ENCODE measurements at regions not wholly inside any gene's neighbourhood (a gene's known extent, or its start where the extent isn't known, plus 50 kb on each side); places are given as distances from the start of the nearest gene placed in this dataset.

DNA sequence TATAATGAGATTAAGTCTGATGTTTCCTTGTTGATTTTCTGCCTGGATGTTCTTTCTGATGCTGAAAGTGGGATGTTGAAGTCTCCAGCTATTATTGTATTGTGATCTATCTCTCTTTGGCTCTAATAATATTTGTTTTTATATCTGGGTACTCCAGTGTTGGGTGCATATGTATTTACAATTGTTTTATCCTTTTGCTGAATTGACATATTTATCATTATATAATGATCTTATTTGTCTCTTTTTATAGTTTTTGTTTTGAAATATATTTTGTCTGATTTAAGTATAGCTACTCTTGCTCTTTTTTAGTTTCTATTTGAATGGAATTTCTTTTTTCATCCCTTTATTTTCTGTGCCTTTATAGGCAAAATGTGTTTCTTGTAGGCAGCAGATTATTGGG, 522.2 kb upstream of the NEGR1 start:
- DNase-seq (ENCODE audit: low spot score): no peak
- Histone ChIP-seq H3K27ac (no peak overlapping the region), H3K4me1 (ENCODE audit: control insufficient read depth in 1 of 2, low read depth in 2 of 2) (no peaks in the 10 kb centered on the region), H3K4me3 (no peak overlapping the region), H3K36me3 (no peaks in the 10 kb centered on the region), H3K27me3 (replicated peaks; ENCODE audit: insufficient read depth) (no peaks in the 10 kb centered on the region), H3K9me3 (peaks cover 4% of the 10 kb centered on the region)
- no peak for ATAC-seq (ENCODE audit: insufficient number of reproducible peaks, low FRiP score, low read depth)
- TF ChIP-seq, protein P1, sequence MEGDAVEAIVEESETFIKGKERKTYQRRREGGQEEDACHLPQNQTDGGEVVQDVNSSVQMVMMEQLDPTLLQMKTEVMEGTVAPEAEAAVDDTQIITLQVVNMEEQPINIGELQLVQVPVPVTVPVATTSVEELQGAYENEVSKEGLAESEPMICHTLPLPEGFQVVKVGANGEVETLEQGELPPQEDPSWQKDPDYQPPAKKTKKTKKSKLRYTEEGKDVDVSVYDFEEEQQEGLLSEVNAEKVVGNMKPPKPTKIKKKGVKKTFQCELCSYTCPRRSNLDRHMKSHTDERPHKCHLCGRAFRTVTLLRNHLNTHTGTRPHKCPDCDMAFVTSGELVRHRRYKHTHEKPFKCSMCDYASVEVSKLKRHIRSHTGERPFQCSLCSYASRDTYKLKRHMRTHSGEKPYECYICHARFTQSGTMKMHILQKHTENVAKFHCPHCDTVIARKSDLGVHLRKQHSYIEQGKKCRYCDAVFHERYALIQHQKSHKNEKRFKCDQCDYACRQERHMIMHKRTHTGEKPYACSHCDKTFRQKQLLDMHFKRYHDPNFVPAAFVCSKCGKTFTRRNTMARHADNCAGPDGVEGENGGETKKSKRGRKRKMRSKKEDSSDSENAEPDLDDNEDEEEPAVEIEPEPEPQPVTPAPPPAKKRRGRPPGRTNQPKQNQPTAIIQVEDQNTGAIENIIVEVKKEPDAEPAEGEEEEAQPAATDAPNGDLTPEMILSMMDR (IDR thresholded peaks at IDR 0.05): no peak

DNA sequence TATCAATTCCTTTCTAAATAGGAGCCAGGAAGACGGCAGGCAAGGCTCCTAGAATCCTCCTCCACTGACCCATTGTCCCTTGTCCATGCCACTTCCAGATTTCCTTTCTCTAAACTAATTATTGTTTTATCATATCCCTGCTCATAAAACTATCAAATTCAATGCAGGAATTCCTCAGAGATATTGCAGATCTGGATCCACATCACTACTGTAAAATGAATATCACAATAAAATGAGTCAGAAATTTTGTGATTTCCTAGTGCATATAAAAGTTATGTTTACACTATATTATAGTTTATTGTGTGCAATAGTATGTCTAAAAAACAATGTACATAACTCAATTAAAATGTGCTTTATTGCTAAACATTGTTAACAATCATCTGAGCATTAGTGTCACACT, 498.7 kb upstream of the NEGR1 start:
- peaks cover 4% of the 10 kb centered on the region for H3K9me3 ChIP-seq
- DNase-seq (ENCODE audit: low spot score): no peak
- no peak overlapping the region for H3K4me3 ChIP-seq
- H3K36me3 ChIP-seq: no peaks in the 10 kb centered on the region
- peaks cover 4 to 14% of the 10 kb centered on the region in 2 donors for H3K4me1 ChIP-seq (ENCODE audit: control insufficient read depth in 1 of 2, low read depth in 2 of 2)
- no peak for ATAC-seq (ENCODE audit: insufficient number of reproducible peaks, low FRiP score, low read depth)
- no peaks in the 10 kb centered on the region for H3K27me3 ChIP-seq (replicated peaks; ENCODE audit: insufficient read depth)
- TF ChIP-seq, protein P1 (IDR thresholded peaks at IDR 0.05): no peak
- no peak overlapping the region for H3K27ac ChIP-seq

DNA sequence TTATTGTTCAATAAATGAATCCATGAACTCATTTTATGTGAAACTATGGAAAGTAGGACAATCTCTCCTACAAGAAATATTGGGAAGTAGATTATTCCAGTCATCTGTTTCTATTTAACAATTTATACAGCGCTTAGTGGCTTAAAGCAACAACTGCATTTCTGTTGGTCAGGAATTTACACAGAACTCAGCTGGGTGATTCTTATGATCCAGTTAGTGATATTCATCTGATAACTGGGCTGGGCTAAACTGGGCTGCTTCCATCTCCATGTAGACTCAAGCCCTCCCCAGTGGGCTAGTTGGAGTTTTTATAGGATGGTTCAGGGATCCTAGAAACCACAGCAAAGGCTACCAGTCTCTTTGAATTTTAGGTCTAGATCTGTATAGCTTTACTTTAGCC, 497.9 kb upstream of the NEGR1 start:
- peaks cover 4 to 14% of the 10 kb centered on the region in 2 donors for H3K4me1 ChIP-seq (ENCODE audit: control insufficient read depth in 1 of 2, low read depth in 2 of 2)
- peaks cover 4% of the 10 kb centered on the region for H3K9me3 ChIP-seq
- no peak for DNase-seq (ENCODE audit: low spot score)
- no peak overlapping the region for H3K4me3 ChIP-seq
- no peak for ATAC-seq (ENCODE audit: insufficient number of reproducible peaks, low FRiP score, low read depth)
- no peaks in the 10 kb centered on the region for H3K36me3 ChIP-seq
- H3K27ac ChIP-seq: no peak overlapping the region
- TF ChIP-seq, protein P1 (IDR thresholded peaks at IDR 0.05): no peak
- no peaks in the 10 kb centered on the region for H3K27me3 ChIP-seq (replicated peaks; ENCODE audit: insufficient read depth)

DNA sequence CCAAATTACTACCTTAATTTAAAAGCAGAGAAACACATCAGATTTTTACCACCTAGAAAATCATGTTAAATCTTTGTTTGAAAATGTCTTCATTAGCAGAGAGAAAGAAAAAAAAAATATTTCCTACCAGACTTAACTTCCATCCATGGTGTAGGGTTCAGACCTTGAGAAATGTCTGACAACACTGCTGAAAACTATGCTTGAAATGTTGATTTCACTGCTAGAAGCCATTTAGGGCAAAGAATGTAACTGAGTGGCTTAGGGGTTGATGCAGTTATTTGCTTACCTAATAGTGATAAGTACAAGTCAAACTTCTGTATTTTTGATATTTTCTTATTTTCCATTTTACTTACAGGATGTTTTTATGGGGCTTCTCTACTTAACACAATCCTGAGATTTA, 495.6 kb upstream of the NEGR1 start:
- ATAC-seq (ENCODE audit: insufficient number of reproducible peaks, low FRiP score, low read depth) (no peak), DNase-seq (ENCODE audit: low spot score) (no peak)
- TF ChIP-seq, protein P1 (IDR thresholded peaks at IDR 0.05): no peak
- Histone ChIP-seq H3K27ac (peak overlapping the region; percentile 13 to 71), H3K4me3 (peak overlapping the region; percentile 20), H3K9me3 (peaks cover 4% of the 10 kb centered on the region), H3K4me1 (ENCODE audit: control insufficient read depth in 1 of 2, low read depth in 2 of 2) (peaks cover 4 to 14% of the 10 kb centered on the region in 2 donors), H3K36me3 (no peaks in the 10 kb centered on the region), H3K27me3 (replicated peaks; ENCODE audit: insufficient read depth) (no peaks in the 10 kb centered on the region)

DNA sequence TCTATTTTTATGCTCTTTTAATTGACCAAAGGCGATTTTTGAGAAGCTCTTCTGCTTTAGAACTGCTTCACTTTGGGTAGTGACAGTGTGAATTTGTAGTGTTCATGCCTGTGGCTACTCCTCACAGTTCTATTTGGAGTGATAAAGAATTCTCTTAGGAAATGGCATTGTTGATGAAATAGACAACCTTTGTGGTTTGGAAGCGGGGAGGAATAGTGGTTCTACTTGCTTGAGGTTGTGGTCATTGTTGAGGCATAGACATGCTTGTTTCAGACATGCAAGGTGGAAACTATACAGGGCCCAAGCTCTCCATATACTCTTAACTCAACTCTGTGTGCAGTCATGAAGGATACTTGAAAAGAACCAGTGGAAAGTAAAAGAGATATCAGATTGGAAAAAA, 481.1 kb upstream of the NEGR1 start:
- no peaks in the 10 kb centered on the region for H3K36me3 ChIP-seq
- DNase-seq (ENCODE audit: low spot score): no peak
- H3K4me1 ChIP-seq (ENCODE audit: control insufficient read depth in 1 of 2, low read depth in 2 of 2): no peaks in the 10 kb centered on the region
- no peak overlapping the region for H3K27ac ChIP-seq
- no peak overlapping the region for H3K4me3 ChIP-seq
- H3K27me3 ChIP-seq (replicated peaks; ENCODE audit: insufficient read depth): no peaks in the 10 kb centered on the region
- ATAC-seq (ENCODE audit: insufficient number of reproducible peaks, low FRiP score, low read depth): no peak
- TF ChIP-seq, protein P1 (IDR thresholded peaks at IDR 0.05): no peak
- no peaks in the 10 kb centered on the region for H3K9me3 ChIP-seq

Data from thoracic aorta (tissue), 2 donors.